Nephron progenitor cell (in vitro differentiated cells): ENCODE measurements at regions not wholly inside any gene's neighbourhood (a gene's known extent, or its start where the extent isn't known, plus 50 kb on each side); places are given as distances from the start of the nearest gene placed in this dataset.
A peak's percentile ranks its signal among the peaks of the same experiment; 100 is the strongest.
"Not testable (repeated sequence)": the region's sequence is repeated elsewhere in the genome, so short reads cannot be mapped to it uniquely, and the experiment has no call there.

ENCODE experiments used
- DNase-seq: peaks from one replicate; pipeline ENCODE4 v3.0.0; 2021
- H3K27ac Mint-ChIP-seq: 2 replicates; pipeline ENCODE4 v1.8.0; 2021; ENCODE audit warnings: mild to moderate bottlenecking, moderate library complexity, mixed read lengths
- H3K27me3 Mint-ChIP-seq: 2 replicates; pipeline ENCODE4 v1.8.0; 2021; ENCODE audit warnings: mild to moderate bottlenecking, low read depth, mixed read lengths; ENCODE audit not compliant: poor library complexity
- H3K36me3 Mint-ChIP-seq: 2 replicates; pipeline ENCODE4 v1.8.0; 2021; ENCODE audit warnings: low read depth, mixed read lengths
- H3K4me1 Mint-ChIP-seq: 2 replicates; pipeline ENCODE4 v1.8.0; 2021; ENCODE audit warnings: mixed read lengths
- H3K4me3 Mint-ChIP-seq: 2 replicates; pipeline ENCODE4 v1.8.0; 2021; ENCODE audit warnings: mild to moderate bottlenecking, moderate library complexity, mixed read lengths
- H3K9me3 Mint-ChIP-seq: 2 replicates; pipeline ENCODE4 v1.8.0; 2021; ENCODE audit warnings: mild to moderate bottlenecking, moderate library complexity, mixed read lengths
- CTCF ChIP-seq: fragments of 200-600 bp; sonication (generic); IDR thresholded peaks from 2 replicates; pipeline ENCODE4 v1.5.0; 2021; ENCODE audit warnings: antibody characterized with exemption

GRCh38 chr17:30714825-30715622 lies 109.5 kb downstream of the CRLF3 start:
- not testable (repeated sequence) for H3K9me3 Mint-ChIP-seq, H3K27ac Mint-ChIP-seq, H3K4me3 Mint-ChIP-seq, H3K27me3 Mint-ChIP-seq
- DNase-seq = peak; percentile 36
- TF ChIP-seq CTCF = peak; percentile 46
- Mint-ChIP-seq H3K4me1 (peaks cover 20% of the 10 kb centered on the region), H3K36me3 (peaks cover 19% of the 10 kb centered on the region)

- not testable (repeated sequence) for H3K4me3 Mint-ChIP-seq
These were observed 110.7 kb downstream of the CRLF3 start for GRCh38 chr17:30713805-30714204.

GRCh38 chr17:30712859-30713258 lies 111.6 kb downstream of the CRLF3 start:
- Mint-ChIP-seq H3K36me3 (peaks cover 12% of the 10 kb centered on the region), H3K4me1 (peaks cover 25% of the 10 kb centered on the region), H3K27ac (peak overlapping the region; percentile 29)
- DNase-seq, H3K4me3 Mint-ChIP-seq, H3K9me3 Mint-ChIP-seq, H3K27me3 Mint-ChIP-seq: not testable (repeated sequence)

More at GRCh38 chr17:30713805-30714204, 110.7 kb downstream of the CRLF3 start:
- H3K27ac Mint-ChIP-seq = peak overlapping the region; percentile 92
- H3K27me3 Mint-ChIP-seq, H3K9me3 Mint-ChIP-seq, DNase-seq: not testable (repeated sequence)
- H3K4me1 Mint-ChIP-seq = peaks cover 20% of the 10 kb centered on the region
- peaks cover 19% of the 10 kb centered on the region for H3K36me3 Mint-ChIP-seq

GRCh38 chr17:30711626-30712507 lies 112.6 kb downstream of the CRLF3 start:
- peak overlapping the region; percentile 92 for H3K4me3 Mint-ChIP-seq
- not testable (repeated sequence) for DNase-seq, H3K27ac Mint-ChIP-seq, H3K36me3 Mint-ChIP-seq, H3K9me3 Mint-ChIP-seq, H3K27me3 Mint-ChIP-seq
- H3K4me1 Mint-ChIP-seq = peaks cover 35% of the 10 kb centered on the region

- not testable (repeated sequence) for H3K27me3 Mint-ChIP-seq, H3K36me3 Mint-ChIP-seq, H3K9me3 Mint-ChIP-seq, DNase-seq
- Mint-ChIP-seq H3K4me3 (peak overlapping the region; percentile 92), H3K4me1 (peaks cover 40% of the 10 kb centered on the region), H3K27ac (peak overlapping the region; percentile 85)
These were observed 113.3 kb downstream of the CRLF3 start for GRCh38 chr17:30711176-30711575.

- peaks cover 44% of the 10 kb centered on the region for H3K4me1 Mint-ChIP-seq
- peak; percentile 23 for DNase-seq
- H3K9me3 Mint-ChIP-seq, H3K27me3 Mint-ChIP-seq, H3K36me3 Mint-ChIP-seq: not testable (repeated sequence)
- H3K4me3 Mint-ChIP-seq = peak overlapping the region; percentile 92
- peak overlapping the region; percentile 85 for H3K27ac Mint-ChIP-seq
These were observed 114.0 kb downstream of the CRLF3 start for GRCh38 chr17:30710276-30711088.

GRCh38 chr17:30709561-30710275 lies 114.8 kb downstream of the CRLF3 start:
- not testable (repeated sequence) for H3K9me3 Mint-ChIP-seq, H3K36me3 Mint-ChIP-seq, H3K27me3 Mint-ChIP-seq, H3K27ac Mint-ChIP-seq
- H3K4me3 Mint-ChIP-seq = peak overlapping the region; percentile 92
- DNase-seq = peak; percentile 51
- peaks cover 49% of the 10 kb centered on the region for H3K4me1 Mint-ChIP-seq

GRCh38 chr17:30709096-30709495 lies 115.4 kb downstream of the CRLF3 start:
- DNase-seq = peak; percentile 53
- H3K4me1 Mint-ChIP-seq = peaks cover 49% of the 10 kb centered on the region
- not testable (repeated sequence) for H3K9me3 Mint-ChIP-seq, H3K36me3 Mint-ChIP-seq, H3K27ac Mint-ChIP-seq, H3K27me3 Mint-ChIP-seq
- peak overlapping the region; percentile 71 for H3K4me3 Mint-ChIP-seq

- H3K27me3 Mint-ChIP-seq, H3K9me3 Mint-ChIP-seq, H3K36me3 Mint-ChIP-seq: not testable (repeated sequence)
- Mint-ChIP-seq H3K4me1 (peaks cover 45% of the 10 kb centered on the region), H3K4me3 (peak overlapping the region; percentile 95), H3K27ac (peak overlapping the region; percentile 99)
- peak; percentile 88 for DNase-seq
These were observed 116.0 kb downstream of the CRLF3 start for GRCh38 chr17:30708241-30709078.

GRCh38 chr17:30707724-30708240 lies 116.7 kb downstream of the CRLF3 start:
- H3K27me3 Mint-ChIP-seq = not testable (repeated sequence)

GRCh38 chr17:30706461-30707335 lies 117.8 kb downstream of the CRLF3 start:
- Mint-ChIP-seq H3K27ac (peak overlapping the region; percentile 50), H3K4me1 (peaks cover 41% of the 10 kb centered on the region), H3K4me3 (peak overlapping the region; percentile 95)
- H3K27me3 Mint-ChIP-seq, DNase-seq, H3K9me3 Mint-ChIP-seq, H3K36me3 Mint-ChIP-seq: not testable (repeated sequence)

More at GRCh38 chr17:30707724-30708240, 116.7 kb downstream of the CRLF3 start:
- H3K4me1 Mint-ChIP-seq = peaks cover 43% of the 10 kb centered on the region
- H3K27ac Mint-ChIP-seq = peak overlapping the region; percentile 99
- not testable (repeated sequence) for DNase-seq, H3K9me3 Mint-ChIP-seq, H3K36me3 Mint-ChIP-seq
- peak overlapping the region; percentile 95 for H3K4me3 Mint-ChIP-seq
